ENCODE measurements at regions not wholly inside any gene's neighbourhood (a gene's known extent, or its start where the extent isn't known, plus 50 kb on each side); places are given as distances from the start of the nearest gene placed in this dataset.
"Not testable (repeated sequence)": the region's sequence is repeated elsewhere in the genome, so short reads cannot be mapped to it uniquely, and the experiment has no call there.

DNA sequence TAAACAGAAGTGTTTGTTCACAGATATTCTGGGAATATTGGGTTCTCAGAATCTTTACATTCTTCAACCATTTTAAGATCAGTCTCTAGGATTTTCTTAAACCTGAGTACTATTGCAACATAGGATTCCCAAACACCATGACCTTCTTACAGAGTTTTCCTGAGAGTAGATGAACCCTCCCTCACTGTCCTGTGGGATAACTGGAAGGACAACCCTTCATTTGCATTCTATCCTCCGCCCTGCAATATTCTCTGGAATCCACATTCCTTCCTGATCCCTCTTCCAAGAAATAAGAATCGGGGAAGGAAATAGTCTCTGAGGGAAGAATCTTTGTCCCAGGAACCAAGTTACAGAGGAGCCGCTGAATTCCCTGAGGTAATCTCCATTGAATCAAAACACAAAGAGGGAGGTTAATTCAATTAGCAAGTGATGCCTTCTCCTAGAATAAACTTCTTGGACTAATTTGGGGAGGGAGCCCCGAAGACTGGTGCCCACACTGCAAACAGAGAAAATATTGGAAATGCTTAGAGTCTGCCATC, 99.8 kb upstream of the MBIP start:
- TF ChIP-seq POLR2A (IDR thresholded peaks at IDR 0.05; ENCODE audit: extremely low read depth, insufficient read length) (no peak), MYC (IDR thresholded peaks at IDR 0.05; ENCODE audit: low read depth, low read length) (no peak)
- TF ChIP-seq, protein P1, sequence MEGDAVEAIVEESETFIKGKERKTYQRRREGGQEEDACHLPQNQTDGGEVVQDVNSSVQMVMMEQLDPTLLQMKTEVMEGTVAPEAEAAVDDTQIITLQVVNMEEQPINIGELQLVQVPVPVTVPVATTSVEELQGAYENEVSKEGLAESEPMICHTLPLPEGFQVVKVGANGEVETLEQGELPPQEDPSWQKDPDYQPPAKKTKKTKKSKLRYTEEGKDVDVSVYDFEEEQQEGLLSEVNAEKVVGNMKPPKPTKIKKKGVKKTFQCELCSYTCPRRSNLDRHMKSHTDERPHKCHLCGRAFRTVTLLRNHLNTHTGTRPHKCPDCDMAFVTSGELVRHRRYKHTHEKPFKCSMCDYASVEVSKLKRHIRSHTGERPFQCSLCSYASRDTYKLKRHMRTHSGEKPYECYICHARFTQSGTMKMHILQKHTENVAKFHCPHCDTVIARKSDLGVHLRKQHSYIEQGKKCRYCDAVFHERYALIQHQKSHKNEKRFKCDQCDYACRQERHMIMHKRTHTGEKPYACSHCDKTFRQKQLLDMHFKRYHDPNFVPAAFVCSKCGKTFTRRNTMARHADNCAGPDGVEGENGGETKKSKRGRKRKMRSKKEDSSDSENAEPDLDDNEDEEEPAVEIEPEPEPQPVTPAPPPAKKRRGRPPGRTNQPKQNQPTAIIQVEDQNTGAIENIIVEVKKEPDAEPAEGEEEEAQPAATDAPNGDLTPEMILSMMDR (IDR thresholded peaks at IDR 0.05; ENCODE audit: low read depth, low read length) = no peak
- TF ChIP-seq, protein P2, sequence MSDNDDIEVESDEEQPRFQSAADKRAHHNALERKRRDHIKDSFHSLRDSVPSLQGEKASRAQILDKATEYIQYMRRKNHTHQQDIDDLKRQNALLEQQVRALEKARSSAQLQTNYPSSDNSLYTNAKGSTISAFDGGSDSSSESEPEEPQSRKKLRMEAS (IDR thresholded peaks at IDR 0.05; ENCODE audit: low read depth, low read length) = no peak
- H3K4me3 ChIP-seq (ENCODE audit: low read depth, low read length) = no peak overlapping the region
- no peak for DNase-seq (ENCODE audit: low read depth)

DNA sequence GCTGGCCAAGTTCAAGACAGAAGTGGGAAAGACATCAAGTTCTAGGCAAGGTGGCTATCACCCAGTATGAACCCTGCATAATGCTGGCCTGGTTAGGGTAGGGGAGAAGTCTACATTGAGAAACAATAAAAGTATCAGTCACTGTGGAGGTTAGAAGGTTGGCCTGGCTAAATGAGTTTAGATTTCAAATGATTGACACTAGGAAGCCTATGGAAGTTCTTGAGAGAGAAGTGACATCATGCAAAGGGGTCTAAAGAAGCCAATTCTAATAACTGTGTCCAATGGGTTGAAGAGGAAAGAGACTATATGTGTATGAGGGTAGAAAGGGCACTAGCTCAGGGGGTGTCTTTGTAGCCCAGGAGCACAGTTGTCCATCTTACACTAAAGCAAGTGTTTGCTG, 98.5 kb upstream of the MBIP start:
- TF ChIP-seq POLR2A (IDR thresholded peaks at IDR 0.05; ENCODE audit: extremely low read depth, insufficient read length) = no peak
- TF ChIP-seq, protein P1 (IDR thresholded peaks at IDR 0.05; ENCODE audit: low read depth, low read length) = no peak
- TF ChIP-seq MYC (IDR thresholded peaks at IDR 0.05; ENCODE audit: low read depth, low read length) = no peak
- TF ChIP-seq, protein P2 (IDR thresholded peaks at IDR 0.05; ENCODE audit: low read depth, low read length) = no peak
- DNase-seq (ENCODE audit: low read depth) = no peak
- H3K4me3 ChIP-seq (ENCODE audit: low read depth, low read length) = no peak overlapping the region

GRCh38 chr14:36411951-36412350, 91.5 kb upstream of the MBIP start:
- not testable (repeated sequence) for DNase-seq (ENCODE audit: low read depth); H3K4me3 ChIP-seq (ENCODE audit: low read depth, low read length)

GRCh38 chr14:36408388-36408787, 88.0 kb upstream of the MBIP start:
- TF ChIP-seq POLR2A (IDR thresholded peaks at IDR 0.05; ENCODE audit: extremely low read depth, insufficient read length) (no peak), MYC (IDR thresholded peaks at IDR 0.05; ENCODE audit: low read depth, low read length) (no peak)
- TF ChIP-seq, protein P2 (IDR thresholded peaks at IDR 0.05; ENCODE audit: low read depth, low read length) = no peak
- TF ChIP-seq, protein P1 (IDR thresholded peaks at IDR 0.05; ENCODE audit: low read depth, low read length) = no peak
- H3K4me3 ChIP-seq (ENCODE audit: low read depth, low read length) = no peak overlapping the region
- no peak for DNase-seq (ENCODE audit: low read depth)

DNA sequence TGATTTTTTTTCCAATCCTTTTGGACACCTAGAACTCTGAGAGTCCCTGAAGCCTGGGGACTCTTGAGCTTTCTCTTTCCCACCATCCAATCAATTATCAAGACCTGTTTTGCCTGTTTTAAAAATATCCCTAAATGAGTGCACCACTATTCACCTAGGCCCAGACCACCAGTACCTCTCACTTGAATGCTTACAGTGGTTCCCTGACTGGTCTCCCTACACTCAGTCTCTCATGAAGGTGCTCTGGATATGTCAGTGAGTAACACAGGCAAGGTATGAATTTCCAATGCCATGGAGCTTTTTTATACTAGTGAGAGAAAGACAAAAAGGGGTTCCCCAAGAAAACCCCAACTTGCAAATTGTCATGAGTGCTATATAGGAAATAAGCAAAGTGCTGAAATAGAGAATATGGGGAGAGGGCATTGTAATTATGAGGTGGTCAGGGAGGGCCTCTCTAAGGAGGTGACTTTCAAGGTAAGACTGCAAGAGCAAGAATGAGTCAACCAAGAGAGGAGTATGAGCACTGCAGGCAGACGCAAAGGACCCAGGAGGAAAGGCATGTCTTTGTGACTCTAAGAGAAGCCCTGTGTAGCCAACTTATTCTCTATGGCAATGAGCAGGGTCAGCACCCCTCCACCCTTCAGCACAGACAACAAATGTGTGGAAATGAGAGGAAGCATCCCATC, 85.3 kb upstream of the MBIP start:
- H3K4me3 ChIP-seq (ENCODE audit: low read depth, low read length) = no peak overlapping the region
- TF ChIP-seq, protein P1 (IDR thresholded peaks at IDR 0.05; ENCODE audit: low read depth, low read length) = no peak
- TF ChIP-seq MYC (IDR thresholded peaks at IDR 0.05; ENCODE audit: low read depth, low read length) (no peak), POLR2A (IDR thresholded peaks at IDR 0.05; ENCODE audit: extremely low read depth, insufficient read length) (no peak)
- TF ChIP-seq, protein P2 (IDR thresholded peaks at IDR 0.05; ENCODE audit: low read depth, low read length) = no peak
- no peak for DNase-seq (ENCODE audit: low read depth)

DNA sequence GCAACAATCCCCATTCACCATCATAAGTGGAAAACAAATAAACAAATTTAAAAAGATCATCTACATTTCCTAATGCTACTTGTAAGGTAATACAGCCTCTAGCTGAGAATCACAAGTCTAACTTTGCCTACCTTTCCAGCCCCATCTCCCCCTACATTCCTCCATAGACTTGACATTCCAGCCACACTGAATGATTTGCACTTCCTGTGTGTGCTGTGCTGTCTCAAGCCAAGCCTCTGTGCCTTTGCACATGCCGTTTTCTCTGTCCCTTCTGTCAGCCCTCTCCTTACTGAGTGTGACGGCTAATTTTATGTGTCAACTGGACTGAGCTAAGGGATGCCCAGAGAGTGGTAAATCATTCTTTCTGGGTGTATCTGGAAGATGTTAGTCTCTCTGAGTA, 82.4 kb upstream of the MBIP start:
- no peak overlapping the region for H3K4me3 ChIP-seq (ENCODE audit: low read depth, low read length)
- DNase-seq (ENCODE audit: low read depth) = no peak
- TF ChIP-seq POLR2A (IDR thresholded peaks at IDR 0.05; ENCODE audit: extremely low read depth, insufficient read length) (no peak), MYC (IDR thresholded peaks at IDR 0.05; ENCODE audit: low read depth, low read length) (no peak)
- TF ChIP-seq, protein P1 (IDR thresholded peaks at IDR 0.05; ENCODE audit: low read depth, low read length) = no peak
- TF ChIP-seq, protein P2 (IDR thresholded peaks at IDR 0.05; ENCODE audit: low read depth, low read length) = no peak
